ENCODE measurements at regions not wholly inside any gene's neighbourhood (a gene's known extent, or its start where the extent isn't known, plus 50 kb on each side); places are given as distances from the start of the nearest gene placed in this dataset.
A peak's percentile ranks its signal among the peaks of the same experiment; 100 is the strongest.

- TF ChIP-seq, protein P1, sequence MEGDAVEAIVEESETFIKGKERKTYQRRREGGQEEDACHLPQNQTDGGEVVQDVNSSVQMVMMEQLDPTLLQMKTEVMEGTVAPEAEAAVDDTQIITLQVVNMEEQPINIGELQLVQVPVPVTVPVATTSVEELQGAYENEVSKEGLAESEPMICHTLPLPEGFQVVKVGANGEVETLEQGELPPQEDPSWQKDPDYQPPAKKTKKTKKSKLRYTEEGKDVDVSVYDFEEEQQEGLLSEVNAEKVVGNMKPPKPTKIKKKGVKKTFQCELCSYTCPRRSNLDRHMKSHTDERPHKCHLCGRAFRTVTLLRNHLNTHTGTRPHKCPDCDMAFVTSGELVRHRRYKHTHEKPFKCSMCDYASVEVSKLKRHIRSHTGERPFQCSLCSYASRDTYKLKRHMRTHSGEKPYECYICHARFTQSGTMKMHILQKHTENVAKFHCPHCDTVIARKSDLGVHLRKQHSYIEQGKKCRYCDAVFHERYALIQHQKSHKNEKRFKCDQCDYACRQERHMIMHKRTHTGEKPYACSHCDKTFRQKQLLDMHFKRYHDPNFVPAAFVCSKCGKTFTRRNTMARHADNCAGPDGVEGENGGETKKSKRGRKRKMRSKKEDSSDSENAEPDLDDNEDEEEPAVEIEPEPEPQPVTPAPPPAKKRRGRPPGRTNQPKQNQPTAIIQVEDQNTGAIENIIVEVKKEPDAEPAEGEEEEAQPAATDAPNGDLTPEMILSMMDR (conservative IDR thresholded peaks at IDR 0.05; ENCODE audit: low read depth, low read length) = no peak
- DNase-seq (ENCODE audit: low read depth) = no peak
- no peak overlapping the region for H3K4me3 ChIP-seq (ENCODE audit: low read length)
Observed at GRCh38 chr9:11141357-11141756, 528.6 kb upstream of the PTPRD start.

DNA sequence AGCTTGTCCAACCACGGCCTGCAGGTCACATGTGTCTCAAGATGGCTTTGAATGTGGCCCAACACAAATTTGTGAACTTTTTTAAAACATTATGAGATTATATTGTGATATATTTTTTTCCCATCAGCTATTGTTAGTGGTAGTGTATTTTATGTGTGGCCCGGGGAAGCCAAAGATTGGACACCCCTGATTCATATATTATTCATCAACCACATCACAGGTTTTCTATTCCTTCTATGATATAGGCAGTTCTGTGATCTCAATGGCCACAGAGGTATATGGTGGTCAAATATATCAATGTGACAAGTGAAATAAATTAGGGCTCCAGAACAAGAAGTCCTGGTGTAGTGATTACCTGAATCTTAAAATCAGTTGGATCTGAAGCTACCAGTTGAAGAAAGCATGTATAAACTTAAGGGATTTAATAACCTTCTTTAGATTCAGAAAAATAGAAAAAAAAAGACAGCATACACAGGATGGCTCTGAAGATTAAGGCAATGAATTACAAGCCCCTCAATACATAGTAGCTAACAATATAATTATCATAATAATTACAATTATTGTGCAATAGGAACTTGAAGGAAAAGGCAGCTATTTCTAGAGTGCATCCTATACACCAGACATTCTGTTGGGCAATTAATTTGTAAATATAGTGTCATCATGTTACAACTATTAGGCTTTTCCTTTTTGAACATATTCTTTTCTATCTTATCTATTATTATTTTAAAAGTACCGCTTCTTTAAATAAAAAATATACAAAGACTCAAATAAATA, 530.4 kb upstream of the PTPRD start:
- H3K4me3 ChIP-seq (ENCODE audit: low read length) = no peak overlapping the region
- TF ChIP-seq, protein P1 (conservative IDR thresholded peaks at IDR 0.05; ENCODE audit: low read depth, low read length) = no peak
- no peak for DNase-seq (ENCODE audit: low read depth)

DNA sequence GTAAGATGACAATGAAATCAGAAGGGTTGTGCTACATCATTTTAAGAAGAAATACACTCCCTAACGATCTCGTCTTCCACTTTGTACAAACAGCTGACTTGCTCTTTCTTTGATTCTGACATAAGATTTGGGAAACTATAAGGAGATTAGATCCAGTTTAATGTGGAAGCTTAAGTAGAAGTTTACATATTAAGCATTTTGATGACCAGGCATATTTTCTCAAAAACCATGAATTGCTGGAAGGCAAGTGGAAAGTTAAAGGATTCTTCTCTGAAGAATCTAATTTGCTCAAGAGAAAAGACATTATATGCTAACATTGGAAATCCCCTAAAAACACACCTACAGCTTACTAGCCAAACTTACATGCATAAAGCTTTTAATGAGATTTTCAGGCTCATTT, 531.9 kb upstream of the PTPRD start:
- TF ChIP-seq, protein P1 (conservative IDR thresholded peaks at IDR 0.05; ENCODE audit: low read depth, low read length) = no peak
- peak; percentile 10 for DNase-seq (ENCODE audit: low read depth)
- H3K4me3 ChIP-seq (ENCODE audit: low read length) = no peak overlapping the region

- TF ChIP-seq, protein P1 (conservative IDR thresholded peaks at IDR 0.05; ENCODE audit: low read depth, low read length) = no peak
- no peak for DNase-seq (ENCODE audit: low read depth)
- no peak overlapping the region for H3K4me3 ChIP-seq (ENCODE audit: low read length)
Observed at GRCh38 chr9:11148189-11148588, 535.4 kb upstream of the PTPRD start.

DNA sequence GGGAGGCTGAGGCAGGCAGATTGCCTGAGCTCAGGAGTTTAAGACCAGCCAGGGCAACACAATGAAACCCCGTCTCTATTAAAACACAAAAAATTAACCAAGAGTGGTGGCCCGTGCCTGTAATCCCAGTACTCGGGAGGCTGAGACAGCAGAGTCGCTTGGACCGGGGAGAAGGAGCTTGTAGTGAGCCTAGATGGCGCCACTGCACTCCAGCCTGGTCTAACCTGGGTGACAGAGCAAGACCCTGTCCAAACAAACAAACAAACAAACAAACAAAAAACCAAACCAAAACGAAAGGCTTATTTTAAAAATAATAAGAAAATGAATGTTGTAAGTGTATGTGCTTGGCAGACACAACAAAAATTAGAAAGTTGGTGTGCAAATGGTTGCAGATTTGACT, 536.3 kb upstream of the PTPRD start:
- no peak overlapping the region for H3K4me3 ChIP-seq (ENCODE audit: low read length)
- TF ChIP-seq, protein P1 (conservative IDR thresholded peaks at IDR 0.05; ENCODE audit: low read depth, low read length) = peak; percentile 28
- DNase-seq (ENCODE audit: low read depth) = no peak

DNA sequence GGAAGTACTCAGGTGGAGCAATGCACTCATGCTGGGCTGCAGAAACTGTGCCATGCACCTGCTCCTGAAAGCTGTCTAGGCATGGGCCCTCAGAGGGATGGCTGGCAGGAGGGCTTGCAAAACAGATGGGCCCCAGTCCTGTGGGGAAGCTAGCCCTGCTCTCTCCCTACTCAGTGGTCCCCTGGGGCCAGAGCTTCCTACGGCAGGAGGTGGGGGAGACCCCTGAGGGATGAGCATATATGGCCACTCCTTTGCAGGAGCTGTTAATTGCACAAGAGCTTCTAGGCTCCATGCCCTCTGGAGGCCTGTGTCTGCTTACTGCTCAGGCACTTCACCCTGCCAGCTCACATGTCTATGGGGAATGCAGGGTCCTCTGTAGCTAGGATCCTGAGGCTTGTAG, 545.3 kb upstream of the PTPRD start:
- TF ChIP-seq, protein P1 (conservative IDR thresholded peaks at IDR 0.05; ENCODE audit: low read depth, low read length) = no peak
- DNase-seq (ENCODE audit: low read depth) = no peak

DNA sequence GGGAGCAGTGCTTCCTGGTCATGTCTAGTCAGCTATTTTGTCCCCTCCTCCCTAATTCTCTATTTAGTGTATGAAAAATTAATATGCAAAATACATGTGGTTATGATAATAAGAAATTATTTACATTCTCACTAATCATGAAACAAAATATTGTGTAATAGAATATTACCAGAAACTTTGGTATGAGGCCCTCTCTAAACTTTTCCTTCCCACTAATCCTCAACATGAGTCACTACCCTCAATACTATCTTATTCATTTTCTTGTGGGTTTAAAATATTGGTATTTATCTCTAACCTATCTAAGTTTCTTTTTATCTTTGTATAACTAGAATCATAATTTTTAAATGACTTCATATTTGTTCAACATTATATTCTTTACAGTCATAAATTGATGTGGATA, 545.9 kb upstream of the PTPRD start:
- no peak for DNase-seq (ENCODE audit: low read depth)
- no peak overlapping the region for H3K4me3 ChIP-seq (ENCODE audit: low read length)
- TF ChIP-seq, protein P1 (conservative IDR thresholded peaks at IDR 0.05; ENCODE audit: low read depth, low read length) = no peak

More for the DNA sequence above, 545.3 kb upstream of the PTPRD start:
- no peak overlapping the region for H3K4me3 ChIP-seq (ENCODE audit: low read length)

Data from retinal pigment epithelial cell (primary cell).